ENCODE measurements at regions not wholly inside any gene's neighbourhood (a gene's known extent, or its start where the extent isn't known, plus 50 kb on each side); places are given as distances from the start of the nearest gene placed in this dataset.
"Not testable (repeated sequence)": the region's sequence is repeated elsewhere in the genome, so short reads cannot be mapped to it uniquely, and the experiment has no call there.

GRCh38 chr12:125512541-125513298, 447.5 kb downstream of the AACS start:
- no peak for DNase-seq

GRCh38 chr12:125515887-125516286, 450.7 kb downstream of the AACS start:
- DNase-seq: no peak

GRCh38 chr12:125518074-125518473, 452.8 kb downstream of the AACS start:
- no peak for DNase-seq

GRCh38 chr12:125519026-125519651, 453.9 kb downstream of the AACS start:
- no peak for DNase-seq

GRCh38 chr12:125525879-125526278, 460.6 kb downstream of the AACS start:
- no peak for DNase-seq

GRCh38 chr12:125528281-125528680, 463.0 kb downstream of the AACS start:
- DNase-seq: no peak

GRCh38 chr12:125530201-125530600, 465.0 kb downstream of the AACS start:
- DNase-seq: no peak

- DNase-seq: no peak
Observed at GRCh38 chr12:125530876-125531275, 465.6 kb downstream of the AACS start.

- no peak for DNase-seq
Observed at GRCh38 chr12:125531574-125531973, 466.3 kb downstream of the AACS start.

GRCh38 chr12:125533434-125534029, 468.3 kb downstream of the AACS start:
- DNase-seq: no peak

- no peak for DNase-seq
Observed at GRCh38 chr12:125538401-125539199, 473.4 kb downstream of the AACS start.

GRCh38 chr12:125540580-125541204, 475.5 kb downstream of the AACS start:
- DNase-seq: no peak

- DNase-seq: no peak
Observed at GRCh38 chr12:125544960-125545359, 479.7 kb downstream of the AACS start.

GRCh38 chr12:125549171-125549570, 483.9 kb downstream of the AACS start:
- DNase-seq: no peak

- no peak for DNase-seq
Observed at GRCh38 chr12:125549836-125550235, 484.6 kb downstream of the AACS start.

- DNase-seq: no peak
Observed at GRCh38 chr12:125552295-125552694, 487.1 kb downstream of the AACS start.

GRCh38 chr12:125561008-125561407, 495.8 kb downstream of the AACS start:
- DNase-seq: not testable (repeated sequence)

- DNase-seq: no peak
Observed at GRCh38 chr12:125564753-125565152, 499.5 kb downstream of the AACS start.

GRCh38 chr12:125567581-125567980, 502.3 kb downstream of the AACS start:
- DNase-seq: no peak

- DNase-seq: no peak
Observed at GRCh38 chr12:125568306-125568705, 503.1 kb downstream of the AACS start.

GRCh38 chr12:125573271-125573670, 508.0 kb downstream of the AACS start:
- DNase-seq: no peak

- DNase-seq: no peak
Observed at GRCh38 chr12:125577334-125577733, 512.1 kb downstream of the AACS start.

- DNase-seq: no peak
Observed at GRCh38 chr12:125579916-125580315, 514.7 kb downstream of the AACS start.

Measured in NCI-H1048 (cell line).